CD4-positive, alpha-beta T cell treated with Interleukin-6 for 4 hours (primary cell): ENCODE measurements at regions not wholly inside any gene's neighbourhood (a gene's known extent, or its start where the extent isn't known, plus 50 kb on each side); places are given as distances from the start of the nearest gene placed in this dataset.
A peak's percentile ranks its signal among the peaks of the same experiment; 100 is the strongest.
"Not testable (repeated sequence)": the region's sequence is repeated elsewhere in the genome, so short reads cannot be mapped to it uniquely, and the experiment has no call there.

Experiments
- DNase-seq: peaks from one replicate; pipeline ENCODE4 v3.0.0-alpha.2; 2020; ENCODE audit warnings: mixed read lengths

- DNase-seq, result no peak
Measured at GRCh38 chr11:86861810-86862209, 61.5 kb downstream of the PRSS23 start.

- DNase-seq, result no peak
Measured at GRCh38 chr11:86863476-86863875, 63.1 kb downstream of the PRSS23 start.

- DNase-seq, result no peak
Measured at GRCh38 chr11:86865436-86865835, 65.1 kb downstream of the PRSS23 start.

GRCh38 chr11:86869531-86869930 is 69.2 kb downstream of the PRSS23 start:
- DNase-seq, result no peak

GRCh38 chr11:86869966-86870570 is 69.7 kb downstream of the PRSS23 start:
- DNase-seq, result peak; percentile 50

GRCh38 chr11:86873573-86874083 is 73.3 kb downstream of the PRSS23 start:
- no peak for DNase-seq

- DNase-seq, result no peak
Measured at GRCh38 chr11:86874304-86875056, 74.1 kb downstream of the PRSS23 start.

GRCh38 chr11:86876716-86877234 is 76.4 kb downstream of the PRSS23 start:
- no peak for DNase-seq

- DNase-seq, result no peak
Measured at GRCh38 chr11:86877503-86877902, 77.2 kb downstream of the PRSS23 start.

GRCh38 chr11:86879241-86879640 is 76.0 kb downstream of the FZD4 start:
- not testable (repeated sequence) for DNase-seq

- DNase-seq, result no peak
Measured at GRCh38 chr11:86885311-86885710, 69.9 kb downstream of the FZD4 start.

GRCh38 chr11:86888164-86889000 is 66.8 kb downstream of the FZD4 start:
- DNase-seq, result no peak

GRCh38 chr11:86889001-86889341 is 66.2 kb downstream of the FZD4 start:
- no peak for DNase-seq

- no peak for DNase-seq
Measured at GRCh38 chr11:86891036-86891435, 64.2 kb downstream of the FZD4 start.

- DNase-seq, result no peak
Measured at GRCh38 chr11:86893235-86893634, 62.0 kb downstream of the FZD4 start.
